Astrocyte (in vitro differentiated cells and primary cell): ENCODE measurements at regions not wholly inside any gene's neighbourhood (a gene's known extent, or its start where the extent isn't known, plus 50 kb on each side); places are given as distances from the start of the nearest gene placed in this dataset.

Source experiments
- CTCF ChIP-seq: IDR thresholded peaks from 2 replicates; pipeline ENCODE4 v1.5.1; 2011; ENCODE audit warnings: low read depth, mild to moderate bottlenecking, inconsistent platforms, low read length, moderate library complexity; ENCODE audit not compliant: insufficient read depth
- EZH2 ChIP-seq: IDR thresholded peaks from 2 replicates; pipeline ENCODE4 v1.6.1; 2012; ENCODE audit warnings: mild to moderate bottlenecking, low read length, inconsistent platforms; ENCODE audit not compliant: insufficient read depth

GRCh38 chr5:3122216-3122615 is 370.7 kb upstream of the IRX2 start:
- no peak for TF ChIP-seq CTCF
- TF ChIP-seq EZH2: no peak
